ENCODE measurements at regions not wholly inside any gene's neighbourhood (a gene's known extent, or its start where the extent isn't known, plus 50 kb on each side); places are given as distances from the start of the nearest gene placed in this dataset.
A peak's percentile ranks its signal among the peaks of the same experiment; 100 is the strongest.
"Not testable (repeated sequence)": the region's sequence is repeated elsewhere in the genome, so short reads cannot be mapped to it uniquely, and the experiment has no call there.

GRCh38 chr14:71749613-71750238 lies 182.5 kb upstream of the RGS6 start:
- DNase-seq (ENCODE audit: extremely low read depth, low read depth) = no peak

- DNase-seq (ENCODE audit: extremely low read depth, low read depth) = no peak
Measured at GRCh38 chr14:71751264-71751663, 181.0 kb upstream of the RGS6 start.

- DNase-seq (ENCODE audit: extremely low read depth, low read depth) = no peak
Measured at GRCh38 chr14:71752111-71752738, 180.0 kb upstream of the RGS6 start.

GRCh38 chr14:71753126-71753830 lies 179.0 kb upstream of the RGS6 start:
- DNase-seq (ENCODE audit: extremely low read depth, low read depth) = peak; percentile 62

DNA sequence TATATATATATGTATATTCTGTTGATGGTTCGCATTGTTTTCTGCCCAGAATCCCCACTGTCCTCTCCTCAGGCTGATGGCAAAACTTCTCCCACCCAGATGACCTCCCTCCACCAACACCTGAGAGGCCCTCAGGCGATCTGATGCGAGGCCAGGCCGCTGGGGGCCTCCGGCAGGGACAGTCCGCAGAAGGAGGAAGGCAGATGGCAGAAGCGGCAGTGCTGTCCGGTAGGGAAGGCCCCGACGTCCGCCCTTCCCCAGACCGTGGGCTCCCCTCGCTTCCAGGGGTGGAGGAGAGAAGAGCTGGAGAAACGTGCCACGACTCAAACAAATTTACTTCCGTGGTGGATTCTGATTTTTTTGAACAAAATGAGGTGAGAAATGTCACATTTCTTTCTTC lies 178.3 kb upstream of the RGS6 start:
- no peak for DNase-seq (ENCODE audit: extremely low read depth, low read depth)

- DNase-seq (ENCODE audit: extremely low read depth, low read depth) = no peak
Measured at GRCh38 chr14:71754422-71755095, 177.7 kb upstream of the RGS6 start.

GRCh38 chr14:71758229-71758951 lies 173.8 kb upstream of the RGS6 start:
- no peak for DNase-seq (ENCODE audit: extremely low read depth, low read depth)

DNA sequence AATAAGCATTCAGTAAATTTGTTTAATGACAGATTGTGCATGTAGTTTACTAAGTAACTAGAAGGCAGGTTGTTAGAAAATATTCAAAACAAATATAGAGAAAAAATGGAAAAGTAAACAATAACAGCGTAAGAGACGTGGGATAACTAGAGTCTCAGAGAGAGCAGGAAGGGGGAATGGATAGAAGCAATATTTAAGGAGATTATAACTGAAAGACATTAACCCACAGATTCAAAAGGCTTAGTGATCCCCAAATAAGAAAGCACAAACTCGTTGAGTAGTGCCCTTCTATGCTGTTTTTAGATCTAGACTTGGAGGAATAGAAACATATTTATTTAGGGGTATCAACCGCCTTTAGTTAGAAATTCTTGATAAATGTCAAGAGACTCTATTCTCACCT lies 169.7 kb upstream of the RGS6 start:
- no peak for DNase-seq (ENCODE audit: extremely low read depth, low read depth)

- no peak for DNase-seq (ENCODE audit: extremely low read depth, low read depth)
Measured at GRCh38 chr14:71764701-71765382, 167.4 kb upstream of the RGS6 start.

DNA sequence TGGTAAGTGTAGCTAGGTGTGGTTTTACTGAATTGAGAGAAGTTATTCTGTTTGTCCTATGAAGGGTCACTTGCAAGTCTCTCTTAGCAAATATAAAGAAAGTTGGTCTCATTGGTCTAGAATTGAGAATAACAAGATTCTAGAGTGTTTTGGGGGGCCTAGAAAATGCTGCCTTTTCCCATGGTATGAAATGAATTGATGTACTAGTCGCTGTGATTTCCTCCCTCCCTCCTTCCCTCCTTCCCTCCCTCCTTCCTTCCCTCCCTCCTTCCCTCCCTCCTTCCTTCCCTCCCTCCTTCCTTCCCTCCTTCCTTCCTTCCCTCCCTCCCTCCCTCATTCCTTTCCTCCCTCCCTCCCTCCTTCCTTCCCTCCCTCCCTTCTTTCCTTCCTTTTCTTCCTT lies 166.7 kb upstream of the RGS6 start:
- no peak for DNase-seq (ENCODE audit: extremely low read depth, low read depth)

GRCh38 chr14:71770431-71770830 lies 161.8 kb upstream of the RGS6 start:
- no peak for DNase-seq (ENCODE audit: extremely low read depth, low read depth)

DNA sequence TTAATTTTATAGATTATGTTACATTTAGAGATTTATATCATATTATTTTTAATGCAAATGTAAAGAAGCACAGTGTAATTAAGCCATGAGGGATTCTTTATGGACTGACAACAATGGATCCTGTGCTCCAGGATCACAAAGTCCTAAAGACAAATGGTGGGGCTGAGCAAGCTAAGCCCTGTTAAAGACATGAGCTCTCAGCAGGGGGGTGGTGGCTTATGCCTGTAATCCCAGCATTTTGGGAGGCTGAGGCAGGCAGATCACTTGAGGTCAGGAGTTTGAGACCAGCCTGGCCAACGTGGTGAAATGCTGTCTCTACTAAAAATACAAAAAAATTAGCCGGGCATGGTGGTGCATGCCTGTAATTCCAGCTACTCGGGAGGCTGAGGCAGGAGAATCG lies 160.8 kb upstream of the RGS6 start:
- DNase-seq (ENCODE audit: extremely low read depth, low read depth) = not testable (repeated sequence)

- DNase-seq (ENCODE audit: extremely low read depth, low read depth) = not testable (repeated sequence)
Measured at GRCh38 chr14:71771996-71772395, 160.2 kb upstream of the RGS6 start.

GRCh38 chr14:71773898-71774481 lies 158.2 kb upstream of the RGS6 start:
- DNase-seq (ENCODE audit: extremely low read depth, low read depth) = no peak

DNA sequence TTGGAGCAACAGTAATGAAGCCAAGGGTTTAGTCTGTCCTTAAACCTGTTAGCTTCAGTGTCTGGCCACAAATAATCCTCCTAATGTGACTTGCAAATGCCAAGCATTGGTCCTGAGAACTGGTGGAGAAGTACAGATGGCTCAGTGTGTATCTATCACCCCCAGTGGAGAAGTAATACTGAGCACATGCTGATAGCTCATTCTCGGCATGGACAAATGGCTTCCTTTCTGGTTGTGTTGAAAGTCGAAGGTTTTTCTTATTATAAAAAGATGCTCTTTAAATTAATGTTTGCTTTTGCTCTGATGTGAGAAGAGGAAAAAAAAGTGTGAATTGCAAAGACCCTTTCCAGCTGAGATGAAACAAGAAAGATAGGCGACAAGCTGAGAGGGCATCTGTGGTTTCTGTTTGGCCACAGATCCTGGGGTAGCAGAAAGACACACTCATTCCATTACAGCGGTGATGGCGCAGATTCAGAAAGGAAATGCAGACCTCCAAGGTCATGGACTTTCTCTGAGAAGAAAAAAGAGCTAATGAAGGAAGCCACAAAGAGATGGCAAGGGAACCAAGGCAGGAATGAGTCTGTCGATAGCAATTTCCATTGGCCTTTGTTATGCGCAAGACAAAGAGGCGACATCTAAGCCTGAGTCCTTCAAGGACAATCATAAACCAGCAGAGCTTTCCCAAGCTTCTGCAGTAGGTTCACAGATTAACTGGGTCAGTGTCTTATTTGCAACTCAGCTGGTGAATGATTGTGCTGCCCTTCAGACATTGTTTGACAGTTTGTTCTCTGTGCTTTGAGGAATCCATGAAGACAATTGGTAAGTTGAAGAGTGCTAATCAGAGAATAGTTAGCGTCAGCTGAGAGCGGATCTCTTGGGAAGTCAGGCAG lies 155.5 kb upstream of the RGS6 start:
- DNase-seq (ENCODE audit: extremely low read depth, low read depth) = no peak

- no peak for DNase-seq (ENCODE audit: extremely low read depth, low read depth)
Measured at GRCh38 chr14:71780075-71780474, 152.2 kb upstream of the RGS6 start.

- no peak for DNase-seq (ENCODE audit: extremely low read depth, low read depth)
Measured at GRCh38 chr14:71780822-71781221, 151.4 kb upstream of the RGS6 start.

- no peak for DNase-seq (ENCODE audit: extremely low read depth, low read depth)
Measured at GRCh38 chr14:71783088-71783487, 149.1 kb upstream of the RGS6 start.

DNA sequence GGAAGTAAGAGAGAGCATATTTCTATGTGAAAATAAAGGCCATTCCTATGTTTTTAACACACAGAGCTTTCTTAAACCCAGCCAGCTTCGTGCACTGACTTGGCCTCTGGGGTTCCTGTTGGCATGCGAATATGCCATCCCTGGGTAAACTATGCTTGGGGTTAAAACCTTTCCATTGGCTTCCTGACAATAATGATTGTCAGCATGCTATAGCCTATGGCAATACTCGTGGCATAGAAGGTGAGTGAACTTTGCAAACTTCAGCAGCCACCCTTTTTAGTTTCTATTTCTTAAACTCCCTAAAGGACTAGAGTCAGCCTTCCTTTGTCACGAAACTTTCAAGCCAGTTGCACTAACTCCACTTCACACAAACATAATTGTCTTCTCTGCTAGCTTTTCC lies 148.4 kb upstream of the RGS6 start:
- DNase-seq (ENCODE audit: extremely low read depth, low read depth) = no peak

All from NCI-H460 (cell line).